ENCODE measurements at regions not wholly inside any gene's neighbourhood (a gene's known extent, or its start where the extent isn't known, plus 50 kb on each side); places are given as distances from the start of the nearest gene placed in this dataset.

DNA sequence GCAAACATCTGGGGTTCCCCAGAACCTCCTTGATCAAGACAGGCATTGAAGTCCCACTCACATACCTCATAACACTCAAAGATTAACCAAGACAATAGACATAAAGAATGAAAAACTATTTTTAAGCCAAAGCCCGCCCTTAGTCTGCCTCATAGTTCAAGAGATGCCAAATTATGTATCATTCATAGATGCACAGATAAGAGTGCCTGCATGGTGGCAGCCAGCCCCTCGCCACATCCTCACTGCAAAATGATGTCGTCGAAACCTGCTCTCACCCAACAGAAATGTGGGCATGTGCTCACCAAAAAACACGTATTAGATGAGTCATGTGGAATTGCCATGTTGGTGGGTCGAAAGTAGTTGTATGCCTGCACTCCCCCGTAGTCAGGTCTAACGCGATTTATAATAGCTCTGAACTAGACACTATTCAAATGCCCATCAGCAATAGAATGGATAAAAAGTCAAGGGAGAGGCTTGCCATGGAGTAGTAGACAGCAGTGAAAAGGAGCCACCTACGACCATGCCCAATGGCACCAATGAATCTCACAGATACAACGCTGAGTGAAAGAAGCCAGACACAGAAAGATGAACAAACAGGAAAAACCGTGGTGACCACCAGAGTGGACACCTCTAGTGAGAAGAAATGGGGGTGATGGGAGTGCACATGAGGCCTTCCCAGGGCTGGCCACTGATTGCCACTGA, 64.8 kb downstream of the C16orf95 start (continued):
- TF ChIP-seq RFX5 (IDR thresholded peaks at IDR 0.05), result no peak
- TF ChIP-seq POLR2A (IDR thresholded peaks at IDR 0.05; ENCODE audit: low read length), result no peak

Small RNA genes in the stretch of these regions (small RNA-seq; reads per million reads assigned to genes)
- gene AC093519.1, result 0 reads per million in 6 experiments

Measured in A549 (cell line).